A673 (cell line): ENCODE measurements at regions not wholly inside any gene's neighbourhood (a gene's known extent, or its start where the extent isn't known, plus 50 kb on each side); places are given as distances from the start of the nearest gene placed in this dataset.

Experiments
- BruUV-seq: library from RNA; stranded (reverse); fragments of 400-500 nt; replicated peaks from 2 replicates; lab custom pipeline; 2021; lab: Mats Ljungman, UMichigan
- CTCF ChIA-PET: fragments of 300-600 bp; sonication (Branson Sonifier 250); formaldehyde crosslinking; loops from one replicate; lab custom pipeline; 2022; ENCODE audit warnings: antibody characterized with exemption; lab: Charles Lee
- POLR2A ChIA-PET: fragments of 300-600 bp; sonication (Branson Sonifier 250); formaldehyde crosslinking; loops from one replicate; lab custom pipeline; 2022; ENCODE audit warnings: antibody characterized with exemption; ENCODE audit not compliant: low non-redundant PET; lab: Charles Lee
- DNase-seq: peaks from one replicate; pipeline ENCODE4 v3.0.0-alpha.2; 2015; ENCODE audit warnings: low spot score
- H3K27ac ChIP-seq: fragments of 200-600 bp; sonication (generic); 2 replicates; pipeline ENCODE4 v1.5.1; 2016; ENCODE audit warnings: mixed run types, low read depth, mild to moderate bottlenecking, mixed read lengths, antibody characterized with exemption, low read length; ENCODE audit not compliant: poor library complexity, severe bottlenecking
- H3K27me3 ChIP-seq: fragments of 200-600 bp; sonication (generic); replicated peaks from 2 replicates; pipeline ENCODE4 v1.6.1; 2017; ENCODE audit warnings: mixed run types, low read depth, mild to moderate bottlenecking, mixed read lengths, antibody characterized with exemption, low read length; ENCODE audit not compliant: insufficient read depth, poor library complexity
- H3K36me3 ChIP-seq: fragments of 200-600 bp; sonication (generic); 2 replicates; pipeline ENCODE4 v1.6.1; 2016; ENCODE audit warnings: mixed run types, mild to moderate bottlenecking, mixed read lengths, antibody characterized with exemption, low read length; ENCODE audit not compliant: insufficient read depth, poor library complexity, severe bottlenecking
- H3K4me1 ChIP-seq: fragments of 200-600 bp; sonication (generic); 2 replicates; pipeline ENCODE4 v1.6.1; 2017; ENCODE audit warnings: mixed run types, mild to moderate bottlenecking, mixed read lengths, antibody characterized with exemption, low read length; ENCODE audit not compliant: insufficient read depth, poor library complexity, severe bottlenecking
- H3K4me3 ChIP-seq: fragments of 200-600 bp; sonication (generic); 2 replicates; pipeline ENCODE4 v1.5.1; 2016; ENCODE audit warnings: low read depth, mixed run types, mild to moderate bottlenecking, mixed read lengths, low read length; ENCODE audit not compliant: poor library complexity, severe bottlenecking
- H3K9me3 ChIP-seq: fragments of 200-600 bp; sonication (generic); 2 replicates; pipeline ENCODE4 v1.6.1; 2016; ENCODE audit warnings: mixed run types, low read depth, mild to moderate bottlenecking, mixed read lengths, antibody characterized with exemption, low read length; ENCODE audit not compliant: poor library complexity, severe bottlenecking
- CTCF ChIP-seq: fragments of 300-800, 200-600 bp; sonication (generic); conservative IDR thresholded peaks from 2 replicates; pipeline ENCODE4 v1.5.1; 2017; ENCODE audit warnings: low read depth, mild to moderate bottlenecking, antibody characterized with exemption, low read length, moderate library complexity, mixed read lengths
- EZH2 ChIP-seq: fragments of 200-600 bp; sonication (generic); IDR thresholded peaks from 2 replicates; pipeline ENCODE4 v1.6.1; 2017; ENCODE audit warnings: borderline replicate concordance, low read depth, mild to moderate bottlenecking, mixed read lengths, antibody characterized with exemption, low read length; ENCODE audit not compliant: poor library complexity, severe bottlenecking
- intact Hi-C: fragments of 100-400 bp; cut with micrococcal nuclease; formaldehyde crosslinking; loops from one replicate; pipeline ENCODE4 v1.10.0; 2022; ENCODE audit not compliant: unreplicated experiment

DNA sequence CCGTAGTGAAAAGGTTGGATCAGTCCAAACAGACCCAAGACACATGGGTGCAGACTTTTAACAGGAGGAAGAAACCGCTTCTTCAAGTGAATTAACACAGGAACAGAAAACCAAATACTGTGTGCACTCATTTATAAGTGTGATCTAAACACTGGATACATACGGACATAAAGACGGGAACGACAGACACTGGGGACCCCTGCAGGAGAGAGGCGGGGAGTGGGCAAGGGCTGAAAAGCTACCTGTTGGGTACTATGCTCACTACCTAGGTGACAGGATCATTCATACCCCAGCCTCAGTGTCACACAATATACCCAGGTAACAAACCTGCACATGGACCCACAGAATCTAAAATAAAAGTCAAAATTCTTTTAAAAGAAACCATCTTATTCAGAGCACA, 326.0 kb upstream of the NOCT start:
- intact Hi-C loops: no loop called here
- TF ChIP-seq CTCF (no peak), EZH2 (no peak)
- BruUV-seq: no TSS peak
- POLR2A ChIA-PET: interaction anchor here (0.6 kb wide), 1 partner anchor 881 kb away, joined by 5 read pairs; no protein-coding TSS in a partner anchor
- Histone ChIP-seq H3K27ac (no peak overlapping the region), H3K9me3 (no peaks in the 10 kb centered on the region), H3K36me3 (no peaks in the 10 kb centered on the region), H3K4me3 (no peak overlapping the region), H3K27me3 (no peaks in the 10 kb centered on the region), H3K4me1 (no peaks in the 10 kb centered on the region)
- DNase-seq: no peak
- CTCF ChIA-PET: no interaction called here

DNA sequence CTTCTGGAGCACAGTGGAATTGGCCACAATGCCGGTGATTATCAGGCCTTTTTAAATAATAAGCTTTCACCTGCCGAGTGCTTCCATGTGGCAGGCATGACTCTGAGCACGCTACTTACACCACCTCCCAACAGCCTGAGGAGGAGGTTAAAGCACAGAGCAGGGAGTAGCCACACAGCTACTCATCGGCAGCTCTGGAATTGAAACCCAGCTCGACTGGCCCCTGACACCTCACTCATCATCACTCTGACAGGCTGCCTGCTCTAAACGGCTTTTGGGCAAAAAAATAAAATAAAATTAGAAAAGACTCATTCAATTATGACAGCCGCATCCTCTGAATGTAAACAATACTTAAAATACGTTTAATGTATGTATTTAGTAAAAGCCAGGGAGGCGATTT, 326.4 kb upstream of the NOCT start:
- no TSS peak for BruUV-seq
- Histone ChIP-seq H3K27me3 (no peaks in the 10 kb centered on the region), H3K27ac (no peak overlapping the region), H3K4me3 (no peak overlapping the region), H3K36me3 (no peaks in the 10 kb centered on the region), H3K9me3 (no peaks in the 10 kb centered on the region), H3K4me1 (no peaks in the 10 kb centered on the region)
- ChIA-PET POLR2A (interaction anchor here (0.6 kb wide), 1 partner anchor 881 kb away, joined by 5 read pairs; no protein-coding TSS in a partner anchor), CTCF (no interaction called here)
- intact Hi-C loops: no loop called here
- DNase-seq: no peak
- TF ChIP-seq EZH2 (no peak), CTCF (no peak)

DNA sequence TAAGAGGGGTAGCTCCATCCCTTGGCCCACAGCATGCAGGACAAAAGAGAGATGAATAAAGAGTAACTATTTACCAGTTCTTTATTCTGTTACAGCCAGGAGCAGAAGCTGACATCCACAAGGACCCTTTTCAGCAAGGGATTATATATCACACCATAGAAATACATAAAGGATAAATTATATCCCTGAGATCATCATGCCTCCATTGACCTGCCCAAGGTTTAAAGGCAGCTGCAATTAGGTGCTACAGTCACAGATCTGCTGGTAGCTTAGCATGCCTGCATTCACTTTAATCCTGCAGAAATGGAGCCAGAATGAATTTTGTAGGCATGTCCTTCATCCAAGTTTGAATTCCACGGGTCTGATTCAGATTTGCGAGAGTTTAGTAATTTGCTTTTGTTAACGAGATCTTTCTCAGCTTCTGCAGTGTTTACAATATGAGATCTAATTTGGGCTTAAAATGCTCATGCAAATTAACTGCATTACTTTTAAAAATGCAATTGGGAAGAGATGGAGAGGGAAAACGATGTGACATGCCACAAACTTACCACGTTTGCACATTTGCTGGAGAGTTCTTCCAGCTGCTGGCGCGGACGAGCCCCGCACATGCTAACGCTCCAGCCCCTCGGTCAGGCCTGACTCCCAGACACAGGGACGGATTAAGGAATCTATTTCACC, 327.0 kb upstream of the NOCT start:
- Histone ChIP-seq H3K27ac (no peak overlapping the region), H3K9me3 (no peaks in the 10 kb centered on the region), H3K36me3 (no peaks in the 10 kb centered on the region), H3K4me3 (no peak overlapping the region), H3K4me1 (no peaks in the 10 kb centered on the region), H3K27me3 (no peaks in the 10 kb centered on the region)
- no peak for DNase-seq
- CTCF ChIA-PET: no interaction called here
- TF ChIP-seq CTCF: no peak
- POLR2A ChIA-PET: interaction anchor here (0.6 kb wide), 1 partner anchor 880 kb away, joined by 5 read pairs; no protein-coding TSS in a partner anchor
- BruUV-seq: no TSS peak
- intact Hi-C loops: no loop called here
